VCaP (cell line): ENCODE measurements at regions not wholly inside any gene's neighbourhood (a gene's known extent, or its start where the extent isn't known, plus 50 kb on each side); places are given as distances from the start of the nearest gene placed in this dataset.

ENCODE experiments used
- H3K27ac ChIP-seq: fragments of 450-650 bp; 2 replicates; pipeline ENCODE4 v1.5.1; 2017
- TF ChIP-seq, protein P1 (sequence below): fragments of 450-650 bp; conservative IDR thresholded peaks from 2 replicates; pipeline ENCODE4 v1.5.1; 2017; ENCODE audit warnings: mild to moderate bottlenecking, moderate library complexity

DNA sequence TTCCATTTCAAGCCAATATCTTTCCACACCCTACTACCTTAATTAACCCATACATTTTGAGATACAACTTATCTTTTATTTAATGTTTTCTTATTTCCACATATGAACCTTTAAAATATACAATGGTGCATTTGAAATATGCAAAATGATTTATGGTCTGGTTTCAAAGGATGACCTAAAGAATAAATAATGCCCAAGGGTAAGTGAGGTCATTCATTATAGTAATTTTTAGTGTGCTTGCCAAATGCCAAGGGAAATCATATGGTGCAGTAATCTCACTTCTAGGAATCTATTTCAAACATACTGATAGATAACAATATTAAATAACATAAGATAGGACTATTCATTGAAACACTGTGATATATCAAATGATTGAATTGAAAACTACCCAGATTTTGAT, 1055.4 kb downstream of the AGBL1 start:
- H3K27ac ChIP-seq = no peak overlapping the region
- TF ChIP-seq, protein P1, sequence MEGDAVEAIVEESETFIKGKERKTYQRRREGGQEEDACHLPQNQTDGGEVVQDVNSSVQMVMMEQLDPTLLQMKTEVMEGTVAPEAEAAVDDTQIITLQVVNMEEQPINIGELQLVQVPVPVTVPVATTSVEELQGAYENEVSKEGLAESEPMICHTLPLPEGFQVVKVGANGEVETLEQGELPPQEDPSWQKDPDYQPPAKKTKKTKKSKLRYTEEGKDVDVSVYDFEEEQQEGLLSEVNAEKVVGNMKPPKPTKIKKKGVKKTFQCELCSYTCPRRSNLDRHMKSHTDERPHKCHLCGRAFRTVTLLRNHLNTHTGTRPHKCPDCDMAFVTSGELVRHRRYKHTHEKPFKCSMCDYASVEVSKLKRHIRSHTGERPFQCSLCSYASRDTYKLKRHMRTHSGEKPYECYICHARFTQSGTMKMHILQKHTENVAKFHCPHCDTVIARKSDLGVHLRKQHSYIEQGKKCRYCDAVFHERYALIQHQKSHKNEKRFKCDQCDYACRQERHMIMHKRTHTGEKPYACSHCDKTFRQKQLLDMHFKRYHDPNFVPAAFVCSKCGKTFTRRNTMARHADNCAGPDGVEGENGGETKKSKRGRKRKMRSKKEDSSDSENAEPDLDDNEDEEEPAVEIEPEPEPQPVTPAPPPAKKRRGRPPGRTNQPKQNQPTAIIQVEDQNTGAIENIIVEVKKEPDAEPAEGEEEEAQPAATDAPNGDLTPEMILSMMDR = no peak

DNA sequence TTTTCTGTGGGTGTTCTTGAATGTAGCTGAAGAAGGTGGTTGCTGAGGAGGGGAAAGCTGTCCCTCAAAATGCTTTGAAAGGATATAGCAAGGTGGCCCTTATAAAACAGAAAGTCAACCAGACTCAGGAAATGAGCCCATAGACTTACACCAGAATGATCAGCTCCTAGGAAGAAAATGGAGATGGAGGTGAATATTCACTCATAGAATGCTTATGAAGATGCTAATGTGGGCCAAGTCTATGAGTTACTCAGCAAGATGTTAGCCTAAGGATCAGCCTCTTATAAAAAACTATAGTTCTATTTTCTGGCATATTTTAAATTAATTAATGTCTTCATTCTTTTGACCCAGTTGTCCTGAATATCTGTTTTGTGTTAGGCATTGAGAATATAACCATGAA, 1054.0 kb downstream of the AGBL1 start:
- TF ChIP-seq, protein P1 = no peak

DNA sequence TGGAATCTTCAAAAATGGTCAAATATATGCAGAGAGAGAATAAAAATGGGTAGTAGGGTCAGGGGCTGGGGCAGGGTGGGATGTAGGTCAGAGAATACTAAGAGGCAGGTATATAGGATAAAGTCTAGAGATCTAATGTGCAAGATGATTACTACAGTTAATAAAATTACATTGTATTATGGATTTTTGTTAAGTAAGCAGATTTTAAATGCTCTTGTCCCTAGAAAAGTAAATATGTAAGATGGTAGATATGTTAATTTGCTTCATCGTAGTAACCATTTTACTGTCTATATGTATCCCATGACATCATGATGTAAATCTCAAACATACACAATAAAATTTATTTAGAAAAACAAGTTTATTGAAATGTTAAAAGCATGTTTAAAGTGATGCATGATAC, 1051.4 kb downstream of the AGBL1 start:
- no peak overlapping the region for H3K27ac ChIP-seq
- TF ChIP-seq, protein P1 = no peak

More for the DNA sequence above, 1054.0 kb downstream of the AGBL1 start:
- no peak overlapping the region for H3K27ac ChIP-seq

DNA sequence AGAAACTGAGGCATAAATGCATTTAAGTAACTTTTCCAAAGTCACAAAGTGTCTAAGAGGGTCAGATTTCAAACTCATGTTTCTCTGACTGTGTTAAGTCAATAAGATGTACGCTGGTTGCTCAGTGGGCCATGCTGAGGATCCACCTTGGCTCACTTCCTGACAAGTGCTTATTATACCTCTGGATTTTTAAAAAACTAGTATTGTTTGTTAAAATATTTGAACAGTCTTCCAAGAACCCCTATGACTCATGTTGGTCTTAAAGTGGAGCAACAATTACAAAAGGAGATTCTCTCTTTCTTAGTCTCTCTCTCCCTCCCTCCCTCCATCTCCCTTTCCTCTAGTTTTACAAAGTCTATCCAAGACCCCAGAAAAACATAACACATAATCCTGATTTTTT, 1050.2 kb downstream of the AGBL1 start:
- TF ChIP-seq, protein P1 = no peak

DNA sequence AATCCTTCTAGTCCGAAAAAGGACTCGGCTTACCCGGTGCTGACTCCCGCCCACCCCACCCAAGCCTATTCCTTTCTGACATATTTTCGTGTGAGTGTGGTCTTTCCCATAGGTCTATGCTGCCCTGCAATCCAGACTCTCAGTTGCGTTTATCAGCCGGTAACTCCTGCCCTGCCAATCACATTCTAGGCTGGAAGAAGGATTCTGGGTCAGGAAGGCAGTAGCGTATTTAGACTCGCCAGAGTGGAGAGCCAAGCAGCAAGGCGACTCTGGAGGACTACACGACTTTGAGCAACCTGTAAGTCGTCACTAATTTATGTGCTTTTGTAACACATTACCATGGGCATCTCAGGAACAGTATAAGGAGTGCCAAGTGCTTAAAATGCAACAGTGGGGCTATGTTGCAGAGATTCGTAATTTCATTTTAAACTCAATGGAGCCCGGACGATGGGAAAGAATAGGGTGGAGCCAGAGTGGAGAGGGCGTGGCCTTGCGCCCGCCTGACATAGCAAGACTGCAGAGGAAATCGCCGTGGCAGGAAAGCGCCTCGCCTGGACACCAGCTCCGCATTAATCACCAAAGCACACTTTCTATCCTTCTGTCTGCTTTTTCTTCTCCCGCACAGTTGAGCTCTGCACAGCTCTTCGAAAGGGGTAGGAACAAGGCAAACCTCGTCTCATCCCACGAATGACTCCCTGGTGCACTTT, 1044.2 kb downstream of the AGBL1 start:
- TF ChIP-seq, protein P1 = no peak
- H3K27ac ChIP-seq = no peak overlapping the region

More for the DNA sequence above, 1050.2 kb downstream of the AGBL1 start:
- H3K27ac ChIP-seq = no peak overlapping the region

DNA sequence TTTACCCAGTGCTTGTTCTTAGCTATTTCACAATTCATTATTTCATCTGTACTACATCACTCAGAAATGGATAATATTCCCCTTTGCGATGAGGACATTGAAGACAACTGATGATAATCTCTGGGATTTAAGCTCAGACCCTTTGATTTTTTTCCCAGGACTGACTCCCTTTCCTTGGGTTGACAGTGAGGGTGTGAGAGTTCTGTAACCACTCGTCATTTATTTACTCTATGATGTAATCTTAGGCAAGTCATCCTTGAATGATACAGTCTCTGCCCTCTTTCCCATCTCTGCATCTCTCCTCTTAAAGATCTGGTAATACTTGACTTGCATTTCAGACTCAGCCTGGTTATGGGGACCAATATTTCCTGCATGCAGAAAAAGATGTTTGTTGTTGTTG, 1041.7 kb downstream of the AGBL1 start:
- TF ChIP-seq, protein P1 = no peak
- H3K27ac ChIP-seq = no peak overlapping the region

DNA sequence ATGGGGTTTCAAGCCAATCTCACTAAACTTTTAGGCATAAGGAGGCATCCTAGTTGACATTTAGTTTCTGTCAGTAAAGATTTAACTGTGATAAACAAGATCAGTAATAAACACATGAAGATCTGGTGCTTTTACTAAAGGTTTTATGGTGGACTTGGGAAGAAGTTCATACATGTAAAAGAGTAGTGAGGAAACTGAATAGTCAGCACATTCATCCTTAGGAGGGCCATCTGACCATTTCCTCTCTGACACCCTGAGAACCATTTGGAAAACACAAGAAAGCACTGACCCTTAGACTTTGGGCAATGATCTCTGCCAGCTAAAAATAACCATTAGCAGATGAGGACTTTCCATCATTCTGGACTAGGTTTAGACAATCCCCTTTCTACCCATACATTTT, 1040.9 kb downstream of the AGBL1 start:
- no peak overlapping the region for H3K27ac ChIP-seq
- TF ChIP-seq, protein P1 = no peak
